Psoas muscle (tissue), 7 donors: ENCODE measurements at regions not wholly inside any gene's neighbourhood (a gene's known extent, or its start where the extent isn't known, plus 50 kb on each side); places are given as distances from the start of the nearest gene placed in this dataset.

ENCODE experiments used
- ATAC-seq, 4 donors: fragments of 200-7000 bp; cut with Tn5 transposase; one replicate each; pipeline ENCODE4 v1.9.1; 2020; ENCODE audit warnings: moderate library complexity in 3 of 4, mild to moderate bottlenecking in 2 of 4
- DNase-seq, 2 donors: peaks; one replicate each; pipeline ENCODE4 v3.0.0-alpha.2; 2020
- H3K27ac ChIP-seq: fragments of 200-600 bp; one replicate; pipeline ENCODE4 v1.8.0; 2022
- H3K27me3 ChIP-seq, 3 donors: fragments of 200-600 bp in 1 of 3; one replicate each; pipeline versions ENCODE4 v1.6.1 to v1.8.0; 2013 to 2022; ENCODE audit warnings: low read length in 2 of 3, mild to moderate bottlenecking in 2 of 3, moderate library complexity in 1 of 3; ENCODE audit not compliant: insufficient read depth in 3 of 3
- H3K36me3 ChIP-seq, 2 donors: fragments of 200-600 bp in 1 of 2; one replicate each; pipeline versions ENCODE4 v1.6.1 to v1.8.0; 2013 to 2022; ENCODE audit warnings: low read depth in 1 of 2, mild to moderate bottlenecking in 1 of 2, moderate library complexity in 1 of 2; ENCODE audit not compliant: insufficient read depth in 1 of 2
- H3K4me1 ChIP-seq: fragments of 200-600 bp; one replicate; pipeline ENCODE4 v1.8.0; 2022
- H3K4me3 ChIP-seq: fragments of 200-600 bp; one replicate; pipeline ENCODE4 v1.8.0; 2022; ENCODE audit warnings: mild to moderate bottlenecking
- H3K9me3 ChIP-seq: fragments of 200-600 bp; one replicate; pipeline ENCODE4 v1.8.0; 2022
- WGBS, 3 donors: extraction: QIAGEN DNeasy Blood & Tissue Kit; methylation state at CpG; one replicate each; pipeline versions ENCODE4 v1.1.6 to v1.1.7; 2013; 5-methylcytosine and 5-hydroxymethylcytosine counted together
- intact Hi-C, 2 donors: fragments of 100-400 bp; cut with DNase I; formaldehyde crosslinking; loops; one replicate each; pipeline versions ENCODE4 v1.11.0 to v1.14.2; 2022
- TF ChIP-seq, protein P1 (sequence below): fragments of 200-600 bp; IDR thresholded peaks from one replicate; pipeline ENCODE4 v1.8.0; 2022; ENCODE audit warnings: antibody characterized with exemption
- donor health status: healthy with polysubstance abuse.
- donor health status: DM: no; HTN: no; CAD: no; lungs with moderate emphysema.
- donor health status: Bipolar disorder and iron deficiency.
- donor health status: healthy.
- donor health status: DM: yes; HTN: yes; CAD: no.
- donor health status: DM: no; HTN: no; CAD: no.
- donor health status: DM: yes; HTN: yes; CAD: no.

DNA sequence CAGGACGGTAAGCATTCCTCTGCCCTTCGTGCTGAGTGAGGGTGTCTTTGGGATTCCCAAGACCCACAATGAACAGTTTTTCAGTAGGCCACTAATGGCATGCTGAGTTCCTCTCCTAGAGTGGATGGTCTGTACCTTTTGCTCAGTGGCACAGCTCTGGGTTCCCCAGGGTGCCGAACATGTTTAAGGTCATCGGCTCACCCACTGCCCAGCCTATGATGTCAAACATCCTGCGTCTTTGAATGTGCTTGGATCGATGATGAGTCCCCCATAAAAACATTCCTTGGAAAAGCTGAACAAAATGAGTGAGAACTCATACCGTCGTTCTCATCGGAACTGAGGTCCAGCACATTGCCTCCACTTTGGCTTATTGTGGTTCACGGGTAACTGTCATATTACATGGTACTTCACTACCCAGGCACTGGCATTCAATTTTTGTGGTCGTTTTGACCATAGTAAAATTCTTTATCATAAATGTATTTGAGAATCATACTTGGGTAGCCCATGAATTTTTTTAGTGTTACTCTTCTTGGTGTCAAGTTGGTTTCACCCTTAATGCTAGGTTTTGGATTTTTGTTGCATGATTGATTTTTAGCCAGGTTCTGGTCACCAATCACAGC is 118.2 kb downstream of the SNRPN start:
- DNase-seq (no peak), ATAC-seq (no peak)
- peaks cover 99% of the 10 kb centered on the region for H3K9me3 ChIP-seq
- WGBS, 3 donors: 81 to 90% (median 85%) methylated on average over 11 of the region's 11 CpGs
- TF ChIP-seq, protein P1, sequence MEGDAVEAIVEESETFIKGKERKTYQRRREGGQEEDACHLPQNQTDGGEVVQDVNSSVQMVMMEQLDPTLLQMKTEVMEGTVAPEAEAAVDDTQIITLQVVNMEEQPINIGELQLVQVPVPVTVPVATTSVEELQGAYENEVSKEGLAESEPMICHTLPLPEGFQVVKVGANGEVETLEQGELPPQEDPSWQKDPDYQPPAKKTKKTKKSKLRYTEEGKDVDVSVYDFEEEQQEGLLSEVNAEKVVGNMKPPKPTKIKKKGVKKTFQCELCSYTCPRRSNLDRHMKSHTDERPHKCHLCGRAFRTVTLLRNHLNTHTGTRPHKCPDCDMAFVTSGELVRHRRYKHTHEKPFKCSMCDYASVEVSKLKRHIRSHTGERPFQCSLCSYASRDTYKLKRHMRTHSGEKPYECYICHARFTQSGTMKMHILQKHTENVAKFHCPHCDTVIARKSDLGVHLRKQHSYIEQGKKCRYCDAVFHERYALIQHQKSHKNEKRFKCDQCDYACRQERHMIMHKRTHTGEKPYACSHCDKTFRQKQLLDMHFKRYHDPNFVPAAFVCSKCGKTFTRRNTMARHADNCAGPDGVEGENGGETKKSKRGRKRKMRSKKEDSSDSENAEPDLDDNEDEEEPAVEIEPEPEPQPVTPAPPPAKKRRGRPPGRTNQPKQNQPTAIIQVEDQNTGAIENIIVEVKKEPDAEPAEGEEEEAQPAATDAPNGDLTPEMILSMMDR: no peak
- intact Hi-C loops: no loop called here
- peaks cover 14 to 73% of the 10 kb centered on the region in 2 donors for H3K36me3 ChIP-seq
- no peaks in the 10 kb centered on the region for H3K4me1 ChIP-seq
- no peak overlapping the region for H3K27ac ChIP-seq
- no peak overlapping the region for H3K4me3 ChIP-seq
- H3K27me3 ChIP-seq: no peaks in the 10 kb centered on the region

DNA sequence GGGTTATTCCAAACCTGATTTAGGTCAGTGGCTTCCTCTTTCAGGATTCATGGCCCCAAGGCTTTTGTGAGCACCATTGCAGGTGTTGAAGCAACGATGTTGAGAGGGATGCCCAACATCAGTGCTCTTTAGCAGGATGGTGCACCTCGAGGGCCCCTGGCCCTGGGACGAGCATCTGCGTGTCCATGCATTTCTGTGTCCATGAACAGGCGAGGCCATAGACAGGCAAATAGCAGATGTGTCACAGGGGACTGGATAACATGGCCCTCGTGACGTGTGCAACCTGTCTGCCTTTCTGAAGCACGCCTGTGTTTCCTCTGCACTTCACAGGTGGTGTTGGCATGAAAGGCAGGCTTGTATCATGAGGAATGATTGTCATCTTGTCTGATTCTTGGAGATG is 132.3 kb downstream of the SNRPN start:
- no peaks in the 10 kb centered on the region for H3K4me1 ChIP-seq
- TF ChIP-seq, protein P1: no peak
- no peak overlapping the region for H3K27ac ChIP-seq
- H3K9me3 ChIP-seq: peaks cover 74% of the 10 kb centered on the region
- WGBS, 3 donors: 77 to 84% (median 77%) methylated on average over 8 of the region's 8 CpGs
- peaks cover 0 to 82% of the 10 kb centered on the region in 2 donors for H3K36me3 ChIP-seq
- DNase-seq (no peak), ATAC-seq (no peak)
- no peak overlapping the region for H3K4me3 ChIP-seq
- no peaks in the 10 kb centered on the region for H3K27me3 ChIP-seq
- intact Hi-C loops: no loop called here

DNA sequence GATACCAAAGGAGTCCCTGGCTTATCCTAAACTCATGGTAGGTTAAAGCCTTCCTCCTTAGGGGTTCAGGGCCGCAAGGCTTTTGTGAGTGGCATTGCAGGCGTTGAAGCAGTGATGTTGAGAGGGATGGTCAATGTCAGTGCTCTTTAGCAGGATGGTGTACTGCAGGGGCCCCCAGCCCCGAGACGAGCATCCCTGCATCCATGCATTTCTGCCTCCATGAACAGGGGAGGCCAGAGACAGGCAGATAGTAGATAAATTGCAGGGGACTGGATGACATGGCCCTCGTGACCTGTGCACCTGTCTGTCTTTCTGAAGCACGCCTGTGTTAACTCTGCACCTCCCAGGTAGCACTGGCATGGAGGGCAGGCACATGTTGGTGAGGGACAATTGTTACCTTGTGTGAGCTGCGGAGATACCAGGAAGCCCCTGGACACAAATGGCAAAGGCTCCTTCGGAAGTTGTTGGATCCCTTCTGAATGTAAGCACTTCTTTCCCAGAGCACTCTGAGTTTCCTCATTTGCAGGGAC is 133.5 kb downstream of the SNRPN start:
- ATAC-seq (no peak), DNase-seq (no peak)
- no peaks in the 10 kb centered on the region for H3K27me3 ChIP-seq
- peaks cover 0 to 79% of the 10 kb centered on the region in 2 donors for H3K36me3 ChIP-seq
- no peak overlapping the region for H3K27ac ChIP-seq
- 82 to 93% (median 87%) methylated on average over 8 of the region's 8 CpGs for WGBS, 3 donors
- H3K4me3 ChIP-seq: no peak overlapping the region
- H3K4me1 ChIP-seq: no peaks in the 10 kb centered on the region
- TF ChIP-seq, protein P1: no peak
- intact Hi-C loops: no loop called here
- peaks cover 81% of the 10 kb centered on the region for H3K9me3 ChIP-seq

DNA sequence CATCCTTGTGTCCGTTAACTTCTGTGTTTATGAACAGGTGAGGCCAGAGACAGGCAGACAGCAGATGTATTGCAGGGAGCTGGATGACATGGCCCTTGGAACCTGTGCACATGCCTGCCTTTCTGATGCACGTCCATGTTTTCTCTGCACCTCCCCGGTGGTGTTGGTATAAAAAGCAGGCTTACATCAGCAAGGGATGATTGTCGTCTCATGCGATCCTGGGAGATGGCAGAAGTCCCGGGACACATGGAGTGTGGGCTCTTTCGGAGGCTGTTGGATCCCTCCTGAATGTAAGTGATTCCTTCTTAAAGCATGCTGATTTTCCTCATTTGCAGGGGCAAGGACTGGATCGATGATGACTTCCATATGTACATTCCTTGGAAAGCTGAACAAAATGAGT is 134.8 kb downstream of the SNRPN start:
- intact Hi-C loops: no loop called here
- Histone ChIP-seq H3K4me3 (no peak overlapping the region), H3K36me3 (peaks cover 0 to 79% of the 10 kb centered on the region in 2 donors), H3K9me3 (peaks cover 73% of the 10 kb centered on the region), H3K4me1 (no peaks in the 10 kb centered on the region), H3K27me3 (no peaks in the 10 kb centered on the region), H3K27ac (no peak overlapping the region)
- TF ChIP-seq, protein P1: no peak
- ATAC-seq: peak in 3 of 4 donors; percentile 31 to 50 (median 44)
- no peak for DNase-seq
- 65 to 76% (median 73%) methylated on average over 8 of the region's 8 CpGs for WGBS, 3 donors
